HEK293 (cell line): ENCODE measurements at regions not wholly inside any gene's neighbourhood (a gene's known extent, or its start where the extent isn't known, plus 50 kb on each side); places are given as distances from the start of the nearest gene placed in this dataset.

Experiments used
- CTCF ChIA-PET: fragments of 350-600 bp; formaldehyde crosslinking; extraction: SDS; loops from one replicate; lab custom pipeline; 2021; ENCODE audit warnings: antibody characterized with exemption; lab: Yijun Ruan, JAX
- POLR2A ChIA-PET: fragments of 300-600 bp; formaldehyde crosslinking; extraction: SDS; loops from one replicate; lab custom pipeline; 2020; ENCODE audit warnings: antibody characterized with exemption, inconsistent platforms; lab: Yijun Ruan, JAX
- H3K27ac ChIP-seq: fragments of 200-500 bp; sonication (Bioruptor generic); 2 replicates; pipeline ENCODE4 v1.5.1; 2014; ENCODE audit warnings: low read depth, low read length, control low read depth, inconsistent platforms; ENCODE audit errors: extremely low read depth
- H3K36me3 ChIP-seq, 2 experiments: fragments of 200-500 bp in 1 of 2; sonication (Bioruptor generic) in 1 of 2; 1 replicate in 1 of 2; 2 replicates in 1 of 2; pipeline ENCODE4 v1.5.1; 2014 to 2017; ENCODE audit warnings: inconsistent platforms in 2 of 2, low read length in 2 of 2; ENCODE audit not compliant: control insufficient read depth in 2 of 2, insufficient read depth in 1 of 2
- H3K4me1 ChIP-seq: fragments of 200-500 bp; sonication (Bioruptor generic); 2 replicates; pipeline ENCODE4 v1.5.1; 2014; ENCODE audit warnings: mild to moderate bottlenecking, low read length, inconsistent platforms; ENCODE audit not compliant: control insufficient read depth, insufficient read depth
- H3K4me3 ChIP-seq: 2 replicates; pipeline ENCODE4 v1.5.1; 2011; ENCODE audit warnings: low read depth, mild to moderate bottlenecking, control low read depth, low read length, moderate library complexity
- H3K9me3 ChIP-seq: fragments of 200-500 bp; sonication (Bioruptor generic); 2 replicates; pipeline ENCODE4 v1.5.1; 2014; ENCODE audit warnings: low read depth, low read length, inconsistent platforms; ENCODE audit not compliant: control insufficient read depth, insufficient read depth
- KLF10 ChIP-seq: fragments of 450-650 bp; IDR thresholded peaks from 2 replicates; pipeline ENCODE4 v1.5.1; 2018; ENCODE audit warnings: missing biosample characterization, mild to moderate bottlenecking, missing genetic modification characterization
- KLF8 ChIP-seq: fragments of 450-650 bp; formaldehyde crosslinking; IDR thresholded peaks from 2 replicates; pipeline ENCODE4 v1.5.1; 2016; ENCODE audit warnings: missing biosample characterization, missing genetic modification characterization
- REST ChIP-seq: fragments of 450-650 bp; formaldehyde crosslinking; IDR thresholded peaks from 2 replicates; pipeline ENCODE4 v1.5.1; 2016; ENCODE audit warnings: missing biosample characterization, missing genetic modification characterization
- TCF7L2 ChIP-seq: IDR thresholded peaks from 2 replicates; pipeline ENCODE4 v1.6.1; 2011; ENCODE audit warnings: low read depth, mild to moderate bottlenecking, inconsistent platforms, low read length, moderate library complexity, borderline replicate concordance
- ZFP37 ChIP-seq: fragments of 450-650 bp; formaldehyde crosslinking; IDR thresholded peaks from 2 replicates; pipeline ENCODE4 v1.5.1; 2016; ENCODE audit warnings: missing biosample characterization, missing genetic modification characterization
- ZNF146 ChIP-seq: fragments of 450-650 bp; formaldehyde crosslinking; IDR thresholded peaks from 2 replicates; pipeline ENCODE4 v1.5.1; 2016; ENCODE audit warnings: missing biosample characterization, missing genetic modification characterization
- ZNF19 ChIP-seq: fragments of 450-650 bp; formaldehyde crosslinking; IDR thresholded peaks from 2 replicates; pipeline ENCODE4; 2016; ENCODE audit warnings: missing biosample characterization, missing genetic modification characterization, low read depth
- ZNF239 ChIP-seq: fragments of 450-650 bp; formaldehyde crosslinking; IDR thresholded peaks from 2 replicates; pipeline ENCODE4 v1.5.1; 2016; ENCODE audit warnings: missing biosample characterization, missing genetic modification characterization
- ZNF280C ChIP-seq: fragments of 450-650 bp; formaldehyde crosslinking; IDR thresholded peaks from 2 replicates; pipeline ENCODE4 v1.5.1; 2016; ENCODE audit warnings: missing biosample characterization, missing genetic modification characterization
- ZNF302 ChIP-seq: fragments of 450-650 bp; formaldehyde crosslinking; IDR thresholded peaks from 2 replicates; pipeline ENCODE4 v1.5.1; 2016; ENCODE audit warnings: missing biosample characterization, missing genetic modification characterization, low read depth
- ZNF324 ChIP-seq: fragments of 450-650 bp; formaldehyde crosslinking; IDR thresholded peaks from 2 replicates; pipeline ENCODE4 v1.5.1; 2016; ENCODE audit warnings: missing biosample characterization, missing genetic modification characterization
- ZNF394 ChIP-seq: fragments of 450-650 bp; formaldehyde crosslinking; IDR thresholded peaks from 2 replicates; pipeline ENCODE4 v1.5.1; 2016; ENCODE audit warnings: missing biosample characterization, missing genetic modification characterization, mild to moderate bottlenecking, moderate library complexity, borderline replicate concordance
- ZNF398 ChIP-seq: fragments of 450-650 bp; formaldehyde crosslinking; IDR thresholded peaks from 2 replicates; pipeline ENCODE4 v1.5.1; 2017; ENCODE audit warnings: missing biosample characterization, missing genetic modification characterization
- ZNF404 ChIP-seq: fragments of 450-650 bp; formaldehyde crosslinking; IDR thresholded peaks from 2 replicates; pipeline ENCODE4 v1.5.1; 2017; ENCODE audit warnings: missing biosample characterization, missing genetic modification characterization
- ZNF529 ChIP-seq: fragments of 450-650 bp; formaldehyde crosslinking; IDR thresholded peaks from 2 replicates; pipeline ENCODE4 v1.5.1; 2017; ENCODE audit warnings: missing genetic modification characterization, missing biosample characterization; ENCODE audit not compliant: insufficient replicate concordance
- ZNF548 ChIP-seq: fragments of 450-650 bp; formaldehyde crosslinking; IDR thresholded peaks from 2 replicates; pipeline ENCODE4 v1.5.1; 2016; ENCODE audit warnings: missing biosample characterization, missing genetic modification characterization
- ZNF561 ChIP-seq: fragments of 450-650 bp; IDR thresholded peaks from 2 replicates; pipeline ENCODE4 v1.5.1; 2018; ENCODE audit warnings: missing biosample characterization, missing genetic modification characterization, borderline replicate concordance
- ZNF596 ChIP-seq: fragments of 450-650 bp; IDR thresholded peaks from 2 replicates; pipeline ENCODE4 v1.5.0; 2018; ENCODE audit warnings: missing biosample characterization, mild to moderate bottlenecking, missing genetic modification characterization, moderate library complexity
- ZNF626 ChIP-seq: fragments of 450-650 bp; sonication (Bioruptor Pico); formaldehyde crosslinking; IDR thresholded peaks from 2 replicates; pipeline ENCODE4 v1.5.1; 2018; ENCODE audit warnings: missing biosample characterization, missing genetic modification characterization, inconsistent platforms
- ZNF670 ChIP-seq: fragments of 450-650 bp; formaldehyde crosslinking; IDR thresholded peaks from 2 replicates; pipeline ENCODE4 v1.5.1; 2016; ENCODE audit warnings: missing biosample characterization, missing genetic modification characterization, low read depth
- ZNF701 ChIP-seq: fragments of 450-650 bp; formaldehyde crosslinking; IDR thresholded peaks from 2 replicates; pipeline ENCODE4 v1.5.1; 2016; ENCODE audit warnings: missing biosample characterization, missing genetic modification characterization
- ZNF76 ChIP-seq: fragments of 450-650 bp; formaldehyde crosslinking; IDR thresholded peaks from 2 replicates; pipeline ENCODE4; 2016; ENCODE audit warnings: low read depth, missing biosample characterization, missing genetic modification characterization, borderline replicate concordance
- ZNF768 ChIP-seq: fragments of 450-650 bp; formaldehyde crosslinking; IDR thresholded peaks from 2 replicates; pipeline ENCODE4 v1.5.1; 2018; ENCODE audit warnings: missing biosample characterization, mild to moderate bottlenecking, missing genetic modification characterization

GRCh38 chr4:113849771-113850170, 88.2 kb upstream of the CAMK2D start:
- H3K4me1 ChIP-seq = no peaks in the 10 kb centered on the region
- no peak for TF ChIP-seq ZNF324
- TF ChIP-seq ZNF239 (tag by site-specific recombination) = no peak
- TF ChIP-seq ZNF768 = no peak
- no peak for TF ChIP-seq ZFP37
- TF ChIP-seq KLF10 (tag by site-specific recombination) = no peak
- TF ChIP-seq ZNF529 (tag by site-specific recombination) = no peak
- no peak for TF ChIP-seq ZNF19 (tag by site-specific recombination)
- no peak for TF ChIP-seq TCF7L2
- TF ChIP-seq ZNF76 (tag by site-specific recombination) = no peak
- H3K9me3 ChIP-seq = no peaks in the 10 kb centered on the region
- POLR2A ChIA-PET = no interaction called here
- H3K27ac ChIP-seq = no peak overlapping the region
- CTCF ChIA-PET = interaction anchor here (0.6 kb wide), 2 partner anchors 62 to 344 kb away, joined by 3 read pairs; no protein-coding TSS in a partner anchor
- no peaks in the 10 kb centered on the region for H3K36me3 ChIP-seq
- no peak overlapping the region for H3K4me3 ChIP-seq

GRCh38 chr4:113847710-113848109, 86.2 kb upstream of the CAMK2D start:
- H3K4me3 ChIP-seq = no peak overlapping the region
- H3K27ac ChIP-seq = no peak overlapping the region
- H3K9me3 ChIP-seq = no peaks in the 10 kb centered on the region
- H3K4me1 ChIP-seq = no peaks in the 10 kb centered on the region
- H3K36me3 ChIP-seq = no peaks in the 10 kb centered on the region
- no peak for TF ChIP-seq ZNF626 (tag by site-specific recombination)
- TF ChIP-seq ZNF398 (tag by site-specific recombination) = no peak
- no peak for TF ChIP-seq ZNF280C (tag by site-specific recombination)
- no peak for TF ChIP-seq ZNF596
- no peak for TF ChIP-seq ZNF548 (tag by site-specific recombination)
- CTCF ChIA-PET = no interaction called here
- POLR2A ChIA-PET = no interaction called here

GRCh38 chr4:113846433-113846832, 84.9 kb upstream of the CAMK2D start:
- Histone ChIP-seq H3K9me3 (no peaks in the 10 kb centered on the region), H3K4me3 (no peak overlapping the region), H3K27ac (no peak overlapping the region), H3K36me3 (no peaks in the 10 kb centered on the region), H3K4me1 (no peaks in the 10 kb centered on the region)
- TF ChIP-seq ZNF670 (tag by site-specific recombination) (no peak), ZNF701 (no peak), ZNF768 (no peak), ZNF302 (tag by site-specific recombination) (no peak), REST (no peak), ZNF561 (tag by site-specific recombination) (no peak), ZNF394 (tag by site-specific recombination) (no peak), ZNF404 (tag by site-specific recombination) (no peak), ZNF146 (tag by site-specific recombination) (no peak), KLF8 (no peak)
- ChIA-PET POLR2A (no interaction called here), CTCF (no interaction called here)
